HUES6 (cell line): ENCODE measurements at regions not wholly inside any gene's neighbourhood (a gene's known extent, or its start where the extent isn't known, plus 50 kb on each side); places are given as distances from the start of the nearest gene placed in this dataset.
A peak's percentile ranks its signal among the peaks of the same experiment; 100 is the strongest.

Source experiments
- H3K27ac ChIP-seq: 2 replicates; pipeline ENCODE4 v1.7.0; 2013; ENCODE audit warnings: low read depth, mild to moderate bottlenecking, low read length, inconsistent platforms
- H3K27me3 ChIP-seq: 2 replicates; pipeline ENCODE4 v1.6.1; 2013; ENCODE audit warnings: low read length; ENCODE audit not compliant: control insufficient read depth, insufficient read depth
- H3K36me3 ChIP-seq: 2 replicates; pipeline ENCODE4 v1.6.1; 2013; ENCODE audit warnings: low read length; ENCODE audit not compliant: control insufficient read depth, insufficient read depth
- H3K4me1 ChIP-seq: 2 replicates; pipeline ENCODE4 v1.6.1; 2013; ENCODE audit warnings: low read length; ENCODE audit not compliant: control insufficient read depth, insufficient read depth
- H3K4me3 ChIP-seq: 2 replicates; pipeline ENCODE4 v1.5.1; 2013; ENCODE audit warnings: low read depth, low read length
- H3K9ac ChIP-seq: one replicate; pipeline ENCODE4 v1.6.1; 2013; ENCODE audit warnings: mild to moderate bottlenecking, low read length
- H3K9me3 ChIP-seq: 2 replicates; pipeline ENCODE4 v1.6.1; 2013; ENCODE audit warnings: low read depth, low read length; ENCODE audit not compliant: control insufficient read depth, insufficient read depth

- H3K9ac ChIP-seq, result no peak overlapping the region
- no peak overlapping the region for H3K4me3 ChIP-seq
- H3K27ac ChIP-seq, result no peak overlapping the region
- H3K9me3 ChIP-seq, result no peaks in the 10 kb centered on the region
- peaks cover 28% of the 10 kb centered on the region for H3K4me1 ChIP-seq
- no peaks in the 10 kb centered on the region for H3K36me3 ChIP-seq
- peaks cover 7% of the 10 kb centered on the region; the same call in 1 of the 2 replicates for H3K27me3 ChIP-seq
These were observed 297.8 kb downstream of the MAF start for GRCh38 chr16:79302731-79303130.

DNA sequence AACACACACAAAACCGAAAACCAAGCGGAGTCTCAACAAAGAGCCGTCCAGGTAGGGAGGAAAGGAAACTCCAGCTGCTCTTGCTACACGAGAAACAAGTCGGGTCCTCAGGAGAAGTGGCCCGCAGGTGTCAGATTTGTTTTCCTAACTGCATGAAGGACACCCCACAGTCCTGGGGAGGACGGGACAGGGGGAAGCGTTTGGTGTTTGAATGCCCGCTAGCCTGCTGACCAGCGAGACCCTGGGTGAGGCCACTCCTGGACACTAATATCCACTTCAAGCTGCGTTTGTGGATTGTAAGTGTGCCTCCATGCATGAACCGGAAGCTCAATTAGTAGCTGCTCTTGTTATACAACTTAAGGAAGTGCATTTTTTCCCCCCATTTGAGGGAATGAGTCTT, 299.5 kb downstream of the MAF start:
- Histone ChIP-seq H3K36me3 (no peaks in the 10 kb centered on the region), H3K9ac (peak overlapping the region; percentile 17), H3K9me3 (no peaks in the 10 kb centered on the region), H3K4me3 (no peak overlapping the region), H3K27me3 (no peaks in the 10 kb centered on the region), H3K27ac (0 out of 2 replicates have a peak overlapping the region, but pooled peaks have one; percentile 37), H3K4me1 (peaks cover 31% of the 10 kb centered on the region)

- peak overlapping the region; percentile 78 for H3K27ac ChIP-seq
These were observed 301.4 kb downstream of the MAF start for GRCh38 chr16:79298894-79299799.

DNA sequence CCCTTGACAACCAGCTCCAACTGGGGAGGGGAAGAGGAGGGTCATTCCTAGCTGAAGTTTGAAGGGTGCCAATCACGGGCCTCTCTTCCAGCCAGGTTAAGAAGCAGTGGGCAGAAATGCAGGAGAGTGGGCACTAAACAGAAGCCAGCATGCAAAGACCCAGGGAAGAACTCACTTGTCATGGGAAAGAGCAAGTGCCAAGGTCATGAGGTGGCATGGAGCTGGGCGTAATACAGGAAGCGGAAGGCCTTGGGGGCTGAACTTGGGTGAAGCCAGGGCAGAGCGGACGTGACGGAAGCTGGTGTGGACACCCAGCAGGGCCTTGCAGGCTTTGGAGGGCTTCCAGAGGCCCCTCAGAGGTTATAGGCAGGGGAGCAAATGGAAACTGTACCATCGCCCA, 302.1 kb downstream of the MAF start:
- no peaks in the 10 kb centered on the region for H3K27me3 ChIP-seq
- H3K4me3 ChIP-seq, result no peak overlapping the region; the same call in 1 of the 2 replicates
- peak overlapping the region; percentile 78 for H3K27ac ChIP-seq
- H3K36me3 ChIP-seq, result no peaks in the 10 kb centered on the region
- peak overlapping the region; percentile 58 for H3K9ac ChIP-seq
- peaks cover 40% of the 10 kb centered on the region for H3K4me1 ChIP-seq
- no peaks in the 10 kb centered on the region for H3K9me3 ChIP-seq

More at GRCh38 chr16:79298894-79299799, 301.4 kb downstream of the MAF start:
- Histone ChIP-seq H3K4me3 (no peak overlapping the region; the same call in 1 of the 2 replicates), H3K27me3 (no peaks in the 10 kb centered on the region), H3K36me3 (no peaks in the 10 kb centered on the region), H3K9ac (peak overlapping the region; percentile 58), H3K4me1 (peaks cover 40% of the 10 kb centered on the region), H3K9me3 (no peaks in the 10 kb centered on the region)

GRCh38 chr16:79297805-79298204, 302.7 kb downstream of the MAF start:
- Histone ChIP-seq H3K27me3 (no peaks in the 10 kb centered on the region), H3K4me1 (peaks cover 40% of the 10 kb centered on the region), H3K27ac (no peak overlapping the region), H3K9me3 (no peaks in the 10 kb centered on the region), H3K36me3 (no peaks in the 10 kb centered on the region), H3K9ac (no peak overlapping the region), H3K4me3 (no peak overlapping the region)

DNA sequence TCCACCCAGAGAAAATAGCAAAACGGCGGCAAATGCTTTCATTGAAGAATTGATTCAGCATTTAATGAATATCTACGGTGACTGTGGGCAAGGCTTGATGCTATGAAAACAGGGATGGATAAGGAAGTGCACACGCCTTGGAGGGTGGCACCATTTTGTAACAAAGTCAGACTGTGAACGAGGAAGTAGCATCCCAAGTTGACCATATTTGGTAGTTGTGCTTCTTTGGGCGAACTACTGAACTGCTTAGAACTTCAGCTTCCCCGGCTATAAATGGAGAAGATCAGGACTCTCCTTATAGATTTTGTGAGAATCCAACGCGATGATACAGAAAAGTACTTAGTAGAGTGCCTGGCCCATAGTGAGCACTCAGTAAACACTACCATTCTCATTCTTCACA, 303.2 kb downstream of the MAF start:
- Histone ChIP-seq H3K9ac (no peak overlapping the region), H3K4me1 (peaks cover 40% of the 10 kb centered on the region), H3K27me3 (no peaks in the 10 kb centered on the region), H3K9me3 (no peaks in the 10 kb centered on the region), H3K4me3 (no peak overlapping the region), H3K36me3 (no peaks in the 10 kb centered on the region), H3K27ac (no peak overlapping the region)

- no peaks in the 10 kb centered on the region for H3K36me3 ChIP-seq
- H3K9me3 ChIP-seq, result no peaks in the 10 kb centered on the region
- H3K9ac ChIP-seq, result no peak overlapping the region
- H3K27me3 ChIP-seq, result no peaks in the 10 kb centered on the region
- H3K27ac ChIP-seq, result no peak overlapping the region
- no peak overlapping the region for H3K4me3 ChIP-seq
- peaks cover 40% of the 10 kb centered on the region for H3K4me1 ChIP-seq
These were observed 304.0 kb downstream of the MAF start for GRCh38 chr16:79296491-79296890.

GRCh38 chr16:79295746-79296145, 304.8 kb downstream of the MAF start:
- Histone ChIP-seq H3K4me1 (peaks cover 34% of the 10 kb centered on the region), H3K9ac (no peak overlapping the region), H3K4me3 (no peak overlapping the region), H3K9me3 (no peaks in the 10 kb centered on the region), H3K27me3 (no peaks in the 10 kb centered on the region), H3K27ac (no peak overlapping the region), H3K36me3 (no peaks in the 10 kb centered on the region)

DNA sequence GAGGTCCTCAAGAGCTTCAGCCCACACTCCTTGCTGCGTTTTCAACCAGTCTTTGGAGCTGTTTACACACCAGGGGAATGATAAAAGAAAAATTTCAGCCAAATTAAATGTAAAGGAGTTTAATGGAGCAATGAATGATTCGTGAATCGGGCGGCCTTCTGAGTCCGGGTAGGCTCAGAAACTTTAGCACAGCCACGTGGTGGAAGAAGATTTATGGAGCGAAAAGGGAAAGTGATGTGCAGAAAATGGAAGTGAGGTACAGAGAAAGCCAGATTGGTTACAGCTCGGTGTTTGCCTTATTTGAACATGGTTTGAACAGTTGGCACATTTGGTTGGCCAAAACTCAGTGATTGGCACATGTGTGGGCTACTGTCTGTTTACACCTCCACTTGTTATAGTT, 305.4 kb downstream of the MAF start:
- H3K4me3 ChIP-seq, result no peak overlapping the region
- no peak overlapping the region for H3K27ac ChIP-seq
- no peaks in the 10 kb centered on the region for H3K9me3 ChIP-seq
- no peaks in the 10 kb centered on the region for H3K36me3 ChIP-seq
- H3K9ac ChIP-seq, result no peak overlapping the region
- no peaks in the 10 kb centered on the region for H3K27me3 ChIP-seq
- H3K4me1 ChIP-seq, result peaks cover 33% of the 10 kb centered on the region

GRCh38 chr16:79294568-79294967, 306.0 kb downstream of the MAF start:
- no peak overlapping the region for H3K27ac ChIP-seq
- H3K9ac ChIP-seq, result no peak overlapping the region
- peaks cover 28% of the 10 kb centered on the region for H3K4me1 ChIP-seq
- no peaks in the 10 kb centered on the region for H3K27me3 ChIP-seq
- H3K4me3 ChIP-seq, result no peak overlapping the region
- no peaks in the 10 kb centered on the region for H3K9me3 ChIP-seq
- H3K36me3 ChIP-seq, result no peaks in the 10 kb centered on the region

- Histone ChIP-seq H3K4me3 (no peak overlapping the region), H3K36me3 (no peaks in the 10 kb centered on the region), H3K27ac (no peak overlapping the region), H3K4me1 (peaks cover 24% of the 10 kb centered on the region), H3K27me3 (no peaks in the 10 kb centered on the region), H3K9me3 (no peaks in the 10 kb centered on the region), H3K9ac (no peak overlapping the region)
These were observed 306.6 kb downstream of the MAF start for GRCh38 chr16:79293836-79294460.
